ENCODE measurements at regions not wholly inside any gene's neighbourhood (a gene's known extent, or its start where the extent isn't known, plus 50 kb on each side); places are given as distances from the start of the nearest gene placed in this dataset.

- no peak for TF ChIP-seq CTCF (IDR thresholded peaks at IDR 0.05; ENCODE audit: poor library complexity, severe bottlenecking)
- H3K4me3 ChIP-seq (ENCODE audit: severe bottlenecking): no peak overlapping the region
- no peaks in the 10 kb centered on the region for H3K36me3 ChIP-seq (ENCODE audit: low read depth)
- DNase-seq (ENCODE audit: low spot score) (no peak), ATAC-seq (ENCODE audit: low read depth) (no peak)
- no peaks in the 10 kb centered on the region for H3K4me1 ChIP-seq (ENCODE audit: insufficient read depth, poor library complexity, severe bottlenecking)
- no peaks in the 10 kb centered on the region for H3K9me3 ChIP-seq (ENCODE audit: severe bottlenecking)
- H3K27ac ChIP-seq (ENCODE audit: poor library complexity, severe bottlenecking): no peak overlapping the region
- no peaks in the 10 kb centered on the region for H3K27me3 ChIP-seq (ENCODE audit: insufficient read depth, poor library complexity, severe bottlenecking)
Observed at GRCh38 chr18:11305507-11305906, 156.1 kb upstream of the PIEZO2 start.

GRCh38 chr18:11304928-11305327 is 155.6 kb upstream of the PIEZO2 start:
- Histone ChIP-seq H3K27ac (ENCODE audit: poor library complexity, severe bottlenecking) (no peak overlapping the region), H3K27me3 (ENCODE audit: insufficient read depth, poor library complexity, severe bottlenecking) (no peaks in the 10 kb centered on the region), H3K36me3 (ENCODE audit: low read depth) (no peaks in the 10 kb centered on the region), H3K4me1 (ENCODE audit: insufficient read depth, poor library complexity, severe bottlenecking) (no peaks in the 10 kb centered on the region), H3K4me3 (ENCODE audit: severe bottlenecking) (no peak overlapping the region), H3K9me3 (ENCODE audit: severe bottlenecking) (no peaks in the 10 kb centered on the region)
- DNase-seq (ENCODE audit: low spot score) (no peak), ATAC-seq (ENCODE audit: low read depth) (no peak)
- no peak for TF ChIP-seq CTCF (IDR thresholded peaks at IDR 0.05; ENCODE audit: poor library complexity, severe bottlenecking)

- Histone ChIP-seq H3K4me3 (ENCODE audit: severe bottlenecking) (no peak overlapping the region), H3K27ac (ENCODE audit: poor library complexity, severe bottlenecking) (no peak overlapping the region), H3K9me3 (ENCODE audit: severe bottlenecking) (peaks cover 2% of the 10 kb centered on the region), H3K27me3 (ENCODE audit: insufficient read depth, poor library complexity, severe bottlenecking) (peaks cover 51% of the 10 kb centered on the region), H3K4me1 (ENCODE audit: insufficient read depth, poor library complexity, severe bottlenecking) (no peaks in the 10 kb centered on the region), H3K36me3 (ENCODE audit: low read depth) (no peaks in the 10 kb centered on the region)
- DNase-seq (ENCODE audit: low spot score) (no peak), ATAC-seq (ENCODE audit: low read depth) (no peak)
- no peak for TF ChIP-seq CTCF (IDR thresholded peaks at IDR 0.05; ENCODE audit: poor library complexity, severe bottlenecking)
Observed at GRCh38 chr18:11296946-11297345, 147.6 kb upstream of the PIEZO2 start.

GRCh38 chr18:11293794-11294193 is 144.4 kb upstream of the PIEZO2 start:
- H3K27me3 ChIP-seq (ENCODE audit: insufficient read depth, poor library complexity, severe bottlenecking): peaks cover 59% of the 10 kb centered on the region
- H3K4me3 ChIP-seq (ENCODE audit: severe bottlenecking): no peak overlapping the region
- no peak for DNase-seq (ENCODE audit: low spot score)
- peaks cover 2% of the 10 kb centered on the region for H3K9me3 ChIP-seq (ENCODE audit: severe bottlenecking)
- TF ChIP-seq CTCF (IDR thresholded peaks at IDR 0.05; ENCODE audit: poor library complexity, severe bottlenecking): no peak
- no peaks in the 10 kb centered on the region for H3K36me3 ChIP-seq (ENCODE audit: low read depth)
- no peaks in the 10 kb centered on the region for H3K4me1 ChIP-seq (ENCODE audit: insufficient read depth, poor library complexity, severe bottlenecking)
- no peak for ATAC-seq (ENCODE audit: low read depth)
- H3K27ac ChIP-seq (ENCODE audit: poor library complexity, severe bottlenecking): no peak overlapping the region

GRCh38 chr18:11290786-11291185 is 141.4 kb upstream of the PIEZO2 start:
- no peak for TF ChIP-seq CTCF (IDR thresholded peaks at IDR 0.05; ENCODE audit: poor library complexity, severe bottlenecking)
- H3K9me3 ChIP-seq (ENCODE audit: severe bottlenecking): no peaks in the 10 kb centered on the region
- no peaks in the 10 kb centered on the region for H3K4me1 ChIP-seq (ENCODE audit: insufficient read depth, poor library complexity, severe bottlenecking)
- no peak for DNase-seq (ENCODE audit: low spot score)
- H3K4me3 ChIP-seq (ENCODE audit: severe bottlenecking): no peak overlapping the region
- H3K27me3 ChIP-seq (ENCODE audit: insufficient read depth, poor library complexity, severe bottlenecking): peaks cover 45% of the 10 kb centered on the region
- no peaks in the 10 kb centered on the region for H3K36me3 ChIP-seq (ENCODE audit: low read depth)
- H3K27ac ChIP-seq (ENCODE audit: poor library complexity, severe bottlenecking): no peak overlapping the region
- ATAC-seq (ENCODE audit: low read depth): no peak
